Stomach (tissue), 8 donors: ENCODE measurements at regions not wholly inside any gene's neighbourhood (a gene's known extent, or its start where the extent isn't known, plus 50 kb on each side); places are given as distances from the start of the nearest gene placed in this dataset.

Experiments
- DNase-seq, 2 donors: peaks; one replicate each; pipeline versions ENCODE4 v3.0.0 to v3.0.0-alpha.2; 2013 to 2019
- H3K27ac ChIP-seq, 5 donors: fragments of 200-600 bp in 4 of 5; sonication (generic) in 4 of 5; one replicate each; pipeline ENCODE4 v1.5.1; 2013 to 2019; ENCODE audit warnings: mild to moderate bottlenecking in 1 of 5, moderate library complexity in 1 of 5
- H3K27me3 ChIP-seq, 3 donors: fragments of 200-600 bp; sonication (generic); one replicate each; pipeline ENCODE4 v1.5.1; 2017 to 2019; ENCODE audit warnings: mixed run types in 1 of 3
- H3K36me3 ChIP-seq, 4 donors: fragments of 200-600 bp; sonication (generic); 1 replicate in 3 of 4; 2 replicates in 1 of 4; pipeline ENCODE4 v1.5.1; 2016 to 2019
- H3K4me1 ChIP-seq, 4 donors: fragments of 200-600 bp; sonication (generic); one replicate each; pipeline ENCODE4 v1.5.1; 2016 to 2019
- H3K4me3 ChIP-seq, 4 donors: fragments of 200-600 bp; sonication (generic) in 3 of 4; one replicate each; pipeline ENCODE4 v1.5.1; 2016 to 2019; ENCODE audit warnings: mild to moderate bottlenecking in 1 of 4
- H3K9me3 ChIP-seq, 4 donors: fragments of 200-600 bp; sonication (generic); one replicate each; pipeline ENCODE4 v1.5.1; 2016 to 2019
- CTCF ChIP-seq, 7 experiments: fragments of 450-650 bp in 4 of 7; fragments of 200-600 bp in 3 of 7; sonication (generic) in 3 of 7; IDR thresholded peaks; one replicate each; pipeline ENCODE4 v1.5.1; 2016 to 2019; ENCODE audit warnings: antibody characterized with exemption in 7 of 7, control low read depth in 2 of 7, mild to moderate bottlenecking in 1 of 7
- EP300 ChIP-seq: sonication (generic); formaldehyde crosslinking; IDR thresholded peaks from one replicate; pipeline ENCODE4 v1.6.1; 2017; ENCODE audit warnings: antibody characterized with exemption
- POLR2A ChIP-seq, 4 donors: fragments of 450-650 bp; IDR thresholded peaks; one replicate each; pipeline ENCODE4 v1.6.1; 2016; ENCODE audit warnings: antibody characterized with exemption in 4 of 4, control low read depth in 2 of 4, mild to moderate bottlenecking in 1 of 4, moderate library complexity in 1 of 4
- POLR2AphosphoS5 ChIP-seq, 3 donors: sonication (generic); formaldehyde crosslinking; IDR thresholded peaks; one replicate each; pipeline ENCODE4 v1.6.1; 2016; ENCODE audit warnings: antibody characterized with exemption in 3 of 3
- WGBS, 5 donors: extraction: QIAGEN DNeasy Blood & Tissue Kit in 3 of 5; methylation state at CpG; one replicate each; pipeline versions ENCODE4 v1.1.5 to v1.1.7; 2013 to 2018; 5-methylcytosine and 5-hydroxymethylcytosine counted together
- intact Hi-C: fragments of 100-400 bp; cut with DNase I; formaldehyde crosslinking; loops from one replicate; pipeline ENCODE4 v1.15.1; 2023; ENCODE audit warnings: low total_unique reads
- donor health status: healthy with polysubstance abuse.
- donor health status: Bipolar disorder and iron deficiency.
- donor health status: healthy.

GRCh38 chr1:22289307-22289995 lies 146.6 kb upstream of the WNT4 start:
- DNase-seq = peak; percentile 2 to 31
- no peak for TF ChIP-seq EP300
- TF ChIP-seq POLR2AphosphoS5 (IDR thresholded peaks at IDR 0.05) = no peak
- TF ChIP-seq POLR2A (IDR thresholded peaks at IDR 0.05) = no peak
- no peak for TF ChIP-seq CTCF (IDR thresholded peaks at IDR 0.05)

DNA sequence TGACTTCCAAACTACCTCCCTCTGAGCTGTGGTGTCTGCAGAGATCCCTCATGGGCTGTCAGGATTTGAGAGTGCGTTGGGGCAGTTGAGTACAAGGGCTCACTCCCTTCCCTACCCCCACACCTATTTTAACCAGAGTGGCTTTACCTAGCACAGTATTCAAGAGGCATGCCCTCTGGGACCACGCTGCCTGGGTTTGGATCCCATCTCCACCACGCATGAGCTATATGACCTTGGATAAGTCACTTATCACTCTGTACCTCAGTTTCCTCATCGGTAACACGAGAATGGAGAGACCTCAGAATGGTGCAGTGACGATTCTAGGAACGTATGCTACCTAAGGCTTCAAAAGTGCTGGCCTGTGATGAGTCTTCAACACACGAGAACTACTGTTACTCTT lies 147.3 kb upstream of the WNT4 start:
- no peaks in the 10 kb centered on the region for H3K36me3 ChIP-seq
- H3K27ac ChIP-seq = no peak overlapping the region
- TF ChIP-seq CTCF (IDR thresholded peaks at IDR 0.05) (no peak), POLR2AphosphoS5 (IDR thresholded peaks at IDR 0.05) (no peak), POLR2A (IDR thresholded peaks at IDR 0.05) (no peak), EP300 (no peak)
- intact Hi-C loops = no loop called here
- peak; percentile 0 to 2 for DNase-seq
- H3K4me3 ChIP-seq = no peak overlapping the region
- no peaks in the 10 kb centered on the region for H3K4me1 ChIP-seq
- peaks cover 0 to 44% (median 0%) of the 10 kb centered on the region in 3 donors for H3K27me3 ChIP-seq
- peaks cover 0 to 11% (median 8%) of the 10 kb centered on the region in 4 donors for H3K9me3 ChIP-seq
- WGBS, 5 donors = 66 to 88% (median 86%) methylated on average over 8 of the region's 8 CpGs

More at GRCh38 chr1:22289307-22289995, 146.6 kb upstream of the WNT4 start:
- intact Hi-C loops = no loop called here
- Histone ChIP-seq H3K9me3 (peaks cover 0 to 7% (median 6%) of the 10 kb centered on the region in 4 donors), H3K4me1 (no peaks in the 10 kb centered on the region), H3K27me3 (peaks cover 0 to 44% (median 0%) of the 10 kb centered on the region in 3 donors), H3K36me3 (no peaks in the 10 kb centered on the region), H3K27ac (no peak overlapping the region), H3K4me3 (no peak overlapping the region)
- whole genome bisulfite sequencing, 5 donors = 58 to 73% (median 68%) methylated on average over 8 to 11 of the region's 11 CpGs

DNA sequence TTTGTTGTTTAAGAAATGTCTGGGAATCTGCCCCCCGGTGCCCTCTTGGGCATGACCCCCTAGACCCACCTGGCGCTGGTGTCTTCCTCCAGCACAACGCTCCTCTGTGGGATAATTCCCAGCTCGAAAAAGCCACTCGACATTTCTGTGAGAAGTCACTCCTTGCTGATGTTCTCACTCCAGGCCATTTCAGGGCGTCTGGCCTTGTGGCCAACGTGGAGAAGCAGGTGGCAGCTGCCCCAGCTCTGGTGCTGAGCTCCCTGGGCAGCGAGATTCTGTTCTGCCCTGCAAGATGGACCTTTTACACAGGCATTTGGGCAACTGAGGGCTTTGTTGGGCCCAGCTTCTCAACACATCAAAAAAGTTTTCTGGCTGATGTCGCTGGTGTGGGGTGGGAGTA lies 147.7 kb upstream of the WNT4 start:
- 73 to 87% (median 84%) methylated on average over 9 of the region's 9 CpGs for WGBS, 5 donors
- no peaks in the 10 kb centered on the region for H3K36me3 ChIP-seq
- H3K4me1 ChIP-seq = no peaks in the 10 kb centered on the region
- H3K27me3 ChIP-seq = peaks cover 0 to 42% (median 0%) of the 10 kb centered on the region in 3 donors
- DNase-seq = peak; percentile 0 to 10
- H3K27ac ChIP-seq = no peak overlapping the region
- no peak for TF ChIP-seq CTCF (IDR thresholded peaks at IDR 0.05)
- no peak for TF ChIP-seq EP300
- TF ChIP-seq POLR2A (IDR thresholded peaks at IDR 0.05) = no peak
- no peak for TF ChIP-seq POLR2AphosphoS5 (IDR thresholded peaks at IDR 0.05)
- H3K4me3 ChIP-seq = no peak overlapping the region
- H3K9me3 ChIP-seq = peaks cover 0 to 11% (median 8%) of the 10 kb centered on the region in 4 donors
- intact Hi-C loops = no loop called here

- 66 to 77% (median 69%) methylated on average over 6 of the region's 6 CpGs for WGBS, 5 donors
- no peak overlapping the region for H3K4me3 ChIP-seq
- intact Hi-C loops = no loop called here
- no peak for TF ChIP-seq POLR2AphosphoS5 (IDR thresholded peaks at IDR 0.05)
- TF ChIP-seq EP300 = no peak
- TF ChIP-seq POLR2A (IDR thresholded peaks at IDR 0.05) = no peak
- TF ChIP-seq CTCF (IDR thresholded peaks at IDR 0.05) = no peak
- H3K27me3 ChIP-seq = peaks cover 0 to 42% (median 0%) of the 10 kb centered on the region in 3 donors
- no peak overlapping the region for H3K27ac ChIP-seq
- peaks cover 0 to 11% (median 8%) of the 10 kb centered on the region in 4 donors for H3K9me3 ChIP-seq
- no peaks in the 10 kb centered on the region for H3K4me1 ChIP-seq
- DNase-seq = no peak
- no peaks in the 10 kb centered on the region for H3K36me3 ChIP-seq
These were observed 148.2 kb upstream of the WNT4 start for GRCh38 chr1:22291057-22291456.
